ENCODE measurements at regions not wholly inside any gene's neighbourhood (a gene's known extent, or its start where the extent isn't known, plus 50 kb on each side); places are given as distances from the start of the nearest gene placed in this dataset.
A peak's percentile ranks its signal among the peaks of the same experiment; 100 is the strongest.

DNA sequence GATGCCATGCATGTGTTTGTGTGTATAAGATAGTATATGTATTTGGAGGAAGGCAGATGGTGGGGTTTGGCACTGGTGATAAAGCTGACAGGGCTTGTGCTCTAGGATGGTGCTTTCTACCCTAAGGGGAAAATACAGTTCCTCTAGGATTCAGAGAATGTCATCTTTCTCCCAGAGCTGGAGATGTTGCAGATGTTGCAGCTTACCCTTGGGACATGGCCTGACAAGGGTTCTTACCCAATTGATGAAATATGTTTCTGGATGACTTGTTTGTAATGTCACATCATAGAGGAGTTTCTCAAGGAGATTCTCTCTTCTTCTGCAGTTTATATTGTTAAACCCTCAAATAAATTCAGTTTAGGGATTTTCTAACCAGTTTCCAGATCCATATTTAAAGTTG lies 52.5 kb upstream of the PITX2 start:
- Histone ChIP-seq H3K27me3 (replicated peaks) (no peaks in the 10 kb centered on the region), H3K4me3 (no peak overlapping the region), H3K27ac (no peak overlapping the region), H3K4me1 (replicated peaks) (no peaks in the 10 kb centered on the region), H3K36me3 (no peaks in the 10 kb centered on the region), H3K9me3 (replicated peaks) (no peaks in the 10 kb centered on the region)
- no peak for DNase-seq (ENCODE audit: low read depth in 1 of 2, low spot score in 2 of 2)

- Histone ChIP-seq H3K4me3 (no peak overlapping the region), H3K27me3 (replicated peaks) (no peaks in the 10 kb centered on the region), H3K4me1 (replicated peaks) (no peaks in the 10 kb centered on the region), H3K36me3 (no peaks in the 10 kb centered on the region), H3K27ac (no peak overlapping the region), H3K9me3 (replicated peaks) (no peaks in the 10 kb centered on the region)
- no peak for DNase-seq (ENCODE audit: low read depth in 1 of 2, low spot score in 2 of 2)
Measured at GRCh38 chr4:110676241-110676640, 53.4 kb upstream of the PITX2 start.

DNA sequence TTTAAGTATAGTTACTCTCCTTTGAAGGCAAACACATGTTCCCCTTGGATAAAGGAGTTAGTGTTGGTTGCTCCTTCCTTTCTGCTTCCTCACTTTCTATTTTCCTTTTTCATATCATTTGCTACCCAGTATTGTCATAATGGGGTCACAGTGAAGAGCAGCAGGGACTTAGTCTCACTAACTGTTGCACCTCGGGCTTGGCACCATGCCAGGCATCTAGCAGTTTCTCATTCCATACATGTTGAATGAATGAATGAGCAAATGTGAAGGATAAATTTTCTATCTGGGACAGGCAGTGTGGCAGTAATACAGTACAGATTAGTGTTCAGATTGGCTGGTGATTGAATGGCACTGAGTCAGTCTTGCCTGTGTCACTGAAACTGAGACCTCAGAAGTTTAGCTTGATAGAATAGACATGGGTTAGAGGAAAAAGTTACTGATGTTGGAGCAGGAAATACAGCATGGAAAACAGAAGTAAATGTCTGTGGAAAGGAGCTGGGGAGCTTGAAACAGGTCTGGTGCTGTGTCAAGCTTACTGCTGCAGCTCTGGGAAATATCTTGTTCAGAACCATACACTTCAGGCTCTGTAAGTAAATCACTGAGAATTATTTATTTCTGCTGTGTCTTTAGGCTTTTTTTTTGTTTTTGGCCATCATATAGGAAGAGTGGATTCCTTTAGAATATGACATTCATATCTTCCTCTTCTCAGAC lies 55.8 kb upstream of the PITX2 start:
- Histone ChIP-seq H3K27me3 (replicated peaks) (no peaks in the 10 kb centered on the region), H3K4me3 (no peak overlapping the region), H3K9me3 (replicated peaks) (no peaks in the 10 kb centered on the region), H3K4me1 (replicated peaks) (no peaks in the 10 kb centered on the region), H3K27ac (no peak overlapping the region), H3K36me3 (no peaks in the 10 kb centered on the region)
- DNase-seq (ENCODE audit: low read depth in 1 of 2, low spot score in 2 of 2): no peak

DNA sequence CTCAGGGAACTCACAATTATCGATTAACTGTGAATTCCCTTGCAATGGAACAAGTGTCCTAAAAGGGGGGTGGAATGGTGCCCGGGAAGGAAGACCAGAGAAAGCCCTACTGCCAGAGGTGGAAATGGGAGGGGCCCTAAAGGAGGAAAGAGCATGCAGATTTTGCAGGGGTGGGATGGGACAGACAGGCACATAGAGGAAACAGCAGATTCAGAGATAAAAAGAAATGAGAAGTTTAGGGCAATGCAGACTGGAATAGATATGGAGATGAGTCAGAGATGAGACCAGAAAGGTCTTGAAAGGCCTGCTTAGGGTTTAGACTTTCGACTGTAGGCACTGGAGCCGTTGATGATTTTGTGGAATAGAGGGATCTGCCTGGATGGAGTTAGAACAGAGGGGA lies 57.4 kb upstream of the PITX2 start:
- no peak overlapping the region for H3K27ac ChIP-seq
- no peaks in the 10 kb centered on the region for H3K36me3 ChIP-seq
- no peaks in the 10 kb centered on the region for H3K4me1 ChIP-seq (replicated peaks)
- DNase-seq (ENCODE audit: low read depth in 1 of 2, low spot score in 2 of 2): no peak
- H3K4me3 ChIP-seq: no peak overlapping the region
- no peaks in the 10 kb centered on the region for H3K27me3 ChIP-seq (replicated peaks)
- H3K9me3 ChIP-seq (replicated peaks): no peaks in the 10 kb centered on the region

DNA sequence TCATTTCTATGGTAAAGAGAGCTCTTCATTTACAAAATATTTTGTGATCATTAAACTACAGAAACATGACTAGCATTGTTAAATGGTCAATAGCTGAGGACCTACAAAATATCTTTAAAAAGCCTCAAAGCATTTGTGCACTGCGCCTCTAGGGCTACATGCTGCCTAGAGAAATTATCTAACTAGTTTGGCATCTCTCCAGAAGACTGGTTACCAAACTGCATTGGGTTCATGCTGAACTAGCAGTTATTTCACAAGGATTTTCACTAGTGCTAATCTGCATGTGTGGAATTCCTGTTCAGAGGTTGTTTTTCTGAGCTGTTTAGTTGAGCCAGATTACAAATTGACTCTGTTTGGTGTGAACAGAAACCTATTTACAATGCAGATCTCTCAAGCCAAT lies 58.5 kb upstream of the PITX2 start:
- Histone ChIP-seq H3K4me3 (no peak overlapping the region), H3K4me1 (replicated peaks) (no peaks in the 10 kb centered on the region), H3K27ac (no peak overlapping the region), H3K9me3 (replicated peaks) (no peaks in the 10 kb centered on the region), H3K27me3 (replicated peaks) (no peaks in the 10 kb centered on the region), H3K36me3 (no peaks in the 10 kb centered on the region)
- DNase-seq (ENCODE audit: low read depth in 1 of 2, low spot score in 2 of 2): no peak

GRCh38 chr4:110682311-110682710 lies 59.4 kb upstream of the PITX2 start:
- no peaks in the 10 kb centered on the region for H3K36me3 ChIP-seq
- no peaks in the 10 kb centered on the region for H3K4me1 ChIP-seq (replicated peaks)
- no peak for DNase-seq (ENCODE audit: low read depth in 1 of 2, low spot score in 2 of 2)
- no peaks in the 10 kb centered on the region for H3K9me3 ChIP-seq (replicated peaks)
- no peak overlapping the region for H3K27ac ChIP-seq
- no peak overlapping the region for H3K4me3 ChIP-seq
- H3K27me3 ChIP-seq (replicated peaks): no peaks in the 10 kb centered on the region

DNA sequence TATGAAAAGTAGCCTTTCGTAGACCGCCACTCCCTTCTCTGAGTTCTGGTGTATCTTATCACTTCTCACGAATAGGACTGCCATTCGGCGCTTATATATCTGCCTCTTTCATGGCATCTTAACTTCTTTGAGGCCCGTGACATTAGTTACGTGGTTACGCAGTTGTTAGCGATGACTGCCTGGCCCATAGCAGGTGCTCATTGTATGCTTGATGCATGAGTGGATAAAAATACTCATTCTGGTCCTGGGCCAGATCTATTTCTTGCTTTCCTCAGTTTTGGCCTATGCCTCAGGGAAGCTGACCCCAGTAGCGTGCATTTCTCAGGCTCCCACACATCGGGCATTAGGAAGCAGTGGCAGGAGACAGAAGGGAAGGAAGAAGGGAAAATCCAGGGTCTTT lies 60.7 kb upstream of the PITX2 start:
- no peak overlapping the region for H3K27ac ChIP-seq
- no peaks in the 10 kb centered on the region for H3K9me3 ChIP-seq (replicated peaks)
- H3K4me3 ChIP-seq: no peak overlapping the region
- DNase-seq (ENCODE audit: low read depth in 1 of 2, low spot score in 2 of 2): no peak
- no peaks in the 10 kb centered on the region for H3K4me1 ChIP-seq (replicated peaks)
- no peaks in the 10 kb centered on the region for H3K36me3 ChIP-seq
- H3K27me3 ChIP-seq (replicated peaks): no peaks in the 10 kb centered on the region

- H3K27me3 ChIP-seq (replicated peaks): no peaks in the 10 kb centered on the region
- no peak overlapping the region for H3K27ac ChIP-seq
- H3K4me1 ChIP-seq (replicated peaks): no peaks in the 10 kb centered on the region
- no peak for DNase-seq (ENCODE audit: low read depth in 1 of 2, low spot score in 2 of 2)
- no peaks in the 10 kb centered on the region for H3K36me3 ChIP-seq
- no peaks in the 10 kb centered on the region for H3K9me3 ChIP-seq (replicated peaks)
- no peak overlapping the region for H3K4me3 ChIP-seq
Measured at GRCh38 chr4:110702326-110702725, 79.4 kb upstream of the PITX2 start.

DNA sequence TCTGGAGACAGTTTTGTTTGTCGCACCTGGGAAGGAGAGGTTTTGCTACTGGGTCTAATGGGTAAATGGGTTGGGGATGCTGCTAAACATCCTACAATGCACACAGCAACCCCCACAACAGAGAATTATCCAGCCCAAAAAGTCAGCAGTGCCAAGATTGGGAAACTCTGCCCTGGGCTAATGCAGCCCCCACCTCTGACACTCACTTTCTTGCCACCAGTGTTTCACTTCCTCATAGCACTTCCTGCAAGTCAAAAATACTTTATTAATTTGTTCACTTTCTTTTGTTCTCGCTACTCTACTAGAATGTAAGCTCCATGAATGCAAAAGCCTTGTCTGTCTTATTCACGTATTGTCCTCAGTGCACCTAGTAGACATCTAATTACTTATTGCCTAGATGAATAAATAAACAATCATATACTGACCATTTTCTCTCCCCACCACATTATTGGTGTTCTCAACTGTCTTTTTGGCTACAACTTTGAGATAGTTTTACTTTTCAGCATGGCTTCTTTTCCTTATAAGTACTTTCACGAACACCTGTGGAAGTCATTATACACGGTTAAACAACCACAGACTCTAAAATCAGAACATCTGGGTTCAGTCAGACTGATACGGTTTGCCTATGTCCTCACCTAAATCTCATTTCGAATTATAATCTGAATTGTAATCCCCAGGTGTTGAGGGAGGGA lies 82.0 kb upstream of the PITX2 start:
- Histone ChIP-seq H3K27me3 (replicated peaks) (no peaks in the 10 kb centered on the region), H3K27ac (no peak overlapping the region), H3K4me3 (no peak overlapping the region), H3K36me3 (no peaks in the 10 kb centered on the region), H3K4me1 (replicated peaks) (no peaks in the 10 kb centered on the region), H3K9me3 (replicated peaks) (no peaks in the 10 kb centered on the region)
- no peak for DNase-seq (ENCODE audit: low read depth in 1 of 2, low spot score in 2 of 2)

GRCh38 chr4:110705440-110705782 lies 82.5 kb upstream of the PITX2 start:
- Histone ChIP-seq H3K36me3 (no peaks in the 10 kb centered on the region), H3K4me1 (replicated peaks) (0 out of 2 replicates have a peak, but pooled peaks cover 3% of the 10 kb centered on the region), H3K9me3 (replicated peaks) (no peaks in the 10 kb centered on the region), H3K27me3 (replicated peaks) (no peaks in the 10 kb centered on the region), H3K27ac (no peak overlapping the region), H3K4me3 (no peak overlapping the region)
- no peak for DNase-seq (ENCODE audit: low read depth in 1 of 2, low spot score in 2 of 2)

- no peak for DNase-seq (ENCODE audit: low read depth in 1 of 2, low spot score in 2 of 2)
- Histone ChIP-seq H3K36me3 (no peaks in the 10 kb centered on the region), H3K9me3 (replicated peaks) (no peaks in the 10 kb centered on the region), H3K4me3 (no peak overlapping the region), H3K27me3 (replicated peaks) (no peaks in the 10 kb centered on the region), H3K27ac (no peak overlapping the region), H3K4me1 (replicated peaks) (0 out of 2 replicates have a peak, but pooled peaks cover 3% of the 10 kb centered on the region)
Measured at GRCh38 chr4:110710070-110710469, 87.2 kb upstream of the PITX2 start.

GRCh38 chr4:110712486-110712885 lies 89.6 kb upstream of the PITX2 start:
- Histone ChIP-seq H3K9me3 (replicated peaks) (no peaks in the 10 kb centered on the region), H3K27me3 (replicated peaks) (no peaks in the 10 kb centered on the region), H3K4me1 (replicated peaks) (0 out of 2 replicates have a peak, but pooled peaks cover 3% of the 10 kb centered on the region), H3K4me3 (no peak overlapping the region), H3K27ac (no peak overlapping the region), H3K36me3 (no peaks in the 10 kb centered on the region)
- no peak for DNase-seq (ENCODE audit: low read depth in 1 of 2, low spot score in 2 of 2)

DNA sequence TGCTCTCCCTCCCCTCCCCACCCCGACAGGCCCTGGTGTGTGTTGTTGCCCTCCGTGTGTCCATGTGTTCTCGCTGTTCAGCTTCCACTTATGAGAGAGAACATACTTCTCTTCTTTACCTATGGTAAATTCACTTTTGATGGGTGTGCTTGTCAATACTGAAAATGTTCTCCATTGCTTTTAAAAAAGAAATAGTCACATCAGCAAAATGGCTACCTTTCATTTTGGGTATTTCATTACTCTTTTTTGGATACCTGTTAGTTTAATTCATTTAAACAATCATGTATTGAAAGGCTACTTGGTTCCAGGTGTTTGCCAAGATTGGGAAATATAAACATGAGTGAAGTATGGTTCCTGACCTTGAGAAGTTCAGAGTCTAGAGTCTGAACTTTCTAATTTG lies 107.4 kb upstream of the PITX2 start:
- peaks cover 7% of the 10 kb centered on the region for H3K9me3 ChIP-seq (replicated peaks)
- H3K27ac ChIP-seq: no peak overlapping the region
- no peak for DNase-seq (ENCODE audit: low read depth in 1 of 2, low spot score in 2 of 2)
- H3K36me3 ChIP-seq: no peaks in the 10 kb centered on the region
- peaks cover 9% of the 10 kb centered on the region for H3K4me1 ChIP-seq (replicated peaks)
- no peaks in the 10 kb centered on the region for H3K27me3 ChIP-seq (replicated peaks)
- H3K4me3 ChIP-seq: no peak overlapping the region

DNA sequence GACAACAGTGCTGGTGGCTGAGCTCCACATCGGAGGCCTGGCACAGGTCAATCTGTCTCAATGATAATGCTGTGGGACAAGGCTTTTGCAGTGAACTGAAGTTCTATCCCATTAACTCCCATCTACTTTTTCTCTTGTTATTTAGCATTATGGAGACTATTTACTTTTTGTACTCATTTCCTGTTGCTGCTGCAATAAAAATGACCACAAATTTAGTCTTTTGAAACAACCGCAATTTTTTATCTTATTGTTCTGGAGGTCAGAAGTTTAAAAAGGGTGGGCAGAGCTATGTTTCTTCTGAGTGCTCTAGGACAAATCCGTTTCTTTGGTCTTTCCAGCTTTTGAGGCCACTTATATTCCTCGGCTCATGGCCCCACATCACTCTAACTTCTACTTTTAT lies 111.0 kb upstream of the PITX2 start:
- DNase-seq (ENCODE audit: low read depth in 1 of 2, low spot score in 2 of 2): peak in 1 of 2 experiments; percentile 45
- Histone ChIP-seq H3K4me3 (no peak overlapping the region), H3K9me3 (replicated peaks) (peaks cover 7% of the 10 kb centered on the region), H3K36me3 (no peaks in the 10 kb centered on the region), H3K27ac (no peak overlapping the region), H3K27me3 (replicated peaks) (no peaks in the 10 kb centered on the region), H3K4me1 (replicated peaks) (peaks cover 9% of the 10 kb centered on the region)

DNA sequence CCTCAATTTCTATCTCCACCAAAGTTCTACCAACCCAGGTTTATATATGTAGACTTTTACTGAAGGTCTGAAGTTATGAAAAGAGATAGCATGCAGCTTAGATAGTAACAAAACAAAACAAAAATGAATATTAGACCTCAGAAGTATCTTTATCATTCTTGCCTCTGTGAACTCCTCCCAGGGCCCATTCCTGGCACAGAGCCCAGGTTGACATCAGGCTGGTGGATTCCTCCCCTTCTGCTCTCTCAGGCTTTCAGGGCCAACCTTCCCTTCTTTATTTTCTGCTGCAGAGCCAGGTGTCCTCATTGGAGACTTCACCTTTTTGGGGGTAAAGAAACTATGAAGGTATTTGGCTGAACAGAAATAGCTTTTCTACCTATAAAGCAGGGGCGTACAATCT lies 112.8 kb upstream of the PITX2 start:
- Histone ChIP-seq H3K4me3 (no peak overlapping the region), H3K4me1 (replicated peaks) (peaks cover 9% of the 10 kb centered on the region), H3K27ac (no peak overlapping the region), H3K36me3 (no peaks in the 10 kb centered on the region), H3K27me3 (replicated peaks) (no peaks in the 10 kb centered on the region), H3K9me3 (replicated peaks) (peaks cover 7% of the 10 kb centered on the region)
- no peak for DNase-seq (ENCODE audit: low read depth in 1 of 2, low spot score in 2 of 2)
